Hematopoietic multipotent progenitor cell treated with erythropoietin and hydrocortisone succinate and interleukin-3 and kit ligand, for 4 days (in vitro differentiated cells): ENCODE measurements at regions not wholly inside any gene's neighbourhood (a gene's known extent, or its start where the extent isn't known, plus 50 kb on each side); places are given as distances from the start of the nearest gene placed in this dataset.
"Not testable (repeated sequence)": the region's sequence is repeated elsewhere in the genome, so short reads cannot be mapped to it uniquely, and the experiment has no call there.

Source experiments
- DNase-seq: peaks from one replicate; pipeline ENCODE4 v3.0.0-alpha.2; 2015

DNA sequence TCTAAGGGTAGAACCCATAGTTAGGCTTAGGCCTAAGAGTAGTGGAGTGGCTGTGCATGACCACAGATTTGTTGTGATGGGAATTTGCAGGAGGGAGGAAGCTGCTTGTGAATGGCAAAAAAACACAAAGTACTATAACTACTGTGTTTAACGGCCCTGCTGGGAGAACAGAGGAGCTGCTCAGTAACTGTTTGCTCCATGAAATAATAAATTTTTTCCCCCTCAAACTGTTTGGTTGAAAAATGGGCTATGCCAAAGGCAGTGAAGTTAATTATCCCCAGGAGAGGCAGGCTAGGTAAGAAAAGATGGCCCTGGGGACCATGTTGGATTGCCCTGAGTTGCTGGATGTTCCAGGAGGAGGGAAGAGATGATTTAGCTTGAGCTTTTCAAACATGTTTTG is 216.1 kb upstream of the ADRA1D start:
- no peak for DNase-seq

DNA sequence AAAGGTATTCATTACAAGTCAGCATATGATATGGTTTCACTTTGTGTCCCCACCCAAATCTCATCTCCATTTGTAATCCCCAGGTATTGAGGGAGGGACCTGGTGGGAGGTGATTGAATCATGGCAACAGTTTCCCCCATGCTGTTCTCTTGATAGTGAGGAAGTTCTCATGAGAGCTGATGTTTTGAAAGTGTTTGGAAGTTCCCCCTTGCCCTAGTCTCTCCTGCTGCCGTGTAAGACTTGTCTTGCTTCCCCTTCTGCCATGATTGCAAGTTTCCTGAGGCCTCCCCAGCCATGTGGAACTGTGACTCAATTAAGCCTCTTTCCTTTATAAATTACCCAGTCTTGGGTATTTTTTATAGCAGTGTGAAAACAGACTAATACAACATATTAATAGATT is 213.7 kb upstream of the ADRA1D start:
- DNase-seq, result not testable (repeated sequence)

DNA sequence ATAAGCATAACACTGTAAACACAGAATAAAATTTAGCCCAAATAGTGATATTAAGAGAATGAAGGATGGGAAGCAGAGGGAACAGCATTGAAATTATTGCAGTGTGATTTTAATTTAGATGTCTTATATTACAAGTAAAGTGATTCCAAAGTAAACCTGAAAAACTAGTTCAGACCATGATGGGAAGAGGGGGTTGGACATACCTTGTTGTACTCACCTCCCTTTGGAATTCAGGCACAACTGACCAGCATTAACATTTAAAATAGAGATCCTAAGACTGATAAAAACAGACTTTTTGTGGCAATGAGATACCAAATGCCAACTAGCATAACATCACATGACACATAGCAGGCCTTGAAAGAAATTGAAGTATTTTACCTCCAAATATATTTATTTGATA is 210.0 kb upstream of the ADRA1D start:
- no peak for DNase-seq

GRCh38 chr20:4457566-4458543 is 208.8 kb upstream of the ADRA1D start:
- DNase-seq, result no peak

DNA sequence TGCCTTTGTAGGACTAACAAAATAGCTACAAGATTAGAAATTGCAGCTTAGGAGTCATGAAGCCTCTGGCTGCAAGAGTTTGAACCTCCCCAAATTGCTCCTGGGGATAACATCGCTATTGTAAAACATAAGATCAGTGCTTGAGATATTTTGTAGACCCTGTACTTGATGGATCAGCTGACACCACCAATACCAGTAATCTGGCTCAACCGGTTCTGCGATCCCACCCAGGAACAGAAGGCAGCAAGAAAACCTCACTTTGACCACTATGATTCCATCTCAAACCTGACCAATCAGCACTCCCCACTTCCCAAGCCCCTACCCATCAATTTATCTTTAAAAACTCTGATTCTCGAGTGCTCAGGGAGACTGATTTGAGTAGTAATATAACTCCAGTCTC is 206.9 kb upstream of the ADRA1D start:
- no peak for DNase-seq

DNA sequence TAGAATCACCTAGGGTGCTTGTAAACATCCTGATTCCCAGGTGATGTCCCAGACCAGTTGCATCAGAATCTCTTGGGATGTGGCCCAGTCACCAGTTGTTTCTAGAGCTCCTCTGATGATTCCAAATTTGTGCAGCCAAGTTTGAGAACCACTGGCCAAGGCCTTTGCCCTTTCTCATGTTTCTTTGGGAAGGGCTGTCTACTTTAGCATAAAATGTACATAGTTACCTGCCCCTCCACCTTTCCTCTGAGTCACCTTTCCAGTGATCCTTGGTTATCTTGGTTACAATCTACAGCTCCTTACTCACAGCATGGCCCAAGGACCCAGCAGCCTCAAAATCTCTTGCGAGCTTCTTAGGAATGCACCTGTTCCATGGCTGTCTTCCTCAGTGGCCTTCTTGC is 206.2 kb upstream of the ADRA1D start:
- DNase-seq, result no peak

DNA sequence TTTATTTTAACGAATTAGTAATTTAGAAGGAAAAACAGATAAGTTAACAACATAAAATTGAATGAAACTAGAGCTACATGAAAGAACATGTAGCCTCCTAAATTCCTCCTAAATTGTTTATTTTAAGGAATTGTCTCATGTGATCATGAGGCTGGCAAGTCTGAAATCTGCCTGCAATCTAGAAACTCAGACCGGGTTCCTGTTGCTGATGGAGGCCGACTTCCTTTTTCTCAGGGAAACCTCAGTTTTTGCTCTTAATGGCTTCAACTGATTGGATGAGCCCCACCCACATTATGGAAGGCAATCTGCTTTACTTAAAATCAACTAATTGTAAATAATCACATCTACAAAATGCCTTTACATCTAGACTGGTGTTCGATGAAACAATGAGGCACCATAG is 205.0 kb upstream of the ADRA1D start:
- DNase-seq, result peak; percentile 16

DNA sequence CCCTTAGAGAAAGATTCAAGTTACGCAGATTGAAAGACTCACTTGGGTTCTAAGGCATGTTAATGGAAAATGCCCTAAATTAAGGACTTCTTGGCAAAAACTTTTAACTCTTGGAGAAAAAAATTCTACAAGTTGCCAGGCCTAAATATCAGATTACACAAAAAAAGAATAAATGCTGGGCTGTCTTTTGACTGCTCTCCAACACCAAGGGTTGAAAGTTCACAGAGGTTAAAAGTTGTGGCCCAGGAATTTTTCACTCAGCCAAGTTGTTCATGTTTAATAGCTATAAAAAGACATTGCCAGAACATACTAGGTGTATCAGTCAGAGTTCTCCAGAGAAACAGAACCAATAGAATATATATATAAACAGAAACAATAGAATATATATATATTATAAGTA is 204.3 kb upstream of the ADRA1D start:
- DNase-seq, result no peak

- DNase-seq, result no peak
Measured at GRCh38 chr20:4451487-4452081, 202.5 kb upstream of the ADRA1D start.

- DNase-seq, result peak; percentile 56
Measured at GRCh38 chr20:4449957-4450715, 201.0 kb upstream of the ADRA1D start.

- no peak for DNase-seq
Measured at GRCh38 chr20:4445784-4446183, 196.7 kb upstream of the ADRA1D start.

- no peak for DNase-seq
Measured at GRCh38 chr20:4445331-4445730, 196.2 kb upstream of the ADRA1D start.

DNA sequence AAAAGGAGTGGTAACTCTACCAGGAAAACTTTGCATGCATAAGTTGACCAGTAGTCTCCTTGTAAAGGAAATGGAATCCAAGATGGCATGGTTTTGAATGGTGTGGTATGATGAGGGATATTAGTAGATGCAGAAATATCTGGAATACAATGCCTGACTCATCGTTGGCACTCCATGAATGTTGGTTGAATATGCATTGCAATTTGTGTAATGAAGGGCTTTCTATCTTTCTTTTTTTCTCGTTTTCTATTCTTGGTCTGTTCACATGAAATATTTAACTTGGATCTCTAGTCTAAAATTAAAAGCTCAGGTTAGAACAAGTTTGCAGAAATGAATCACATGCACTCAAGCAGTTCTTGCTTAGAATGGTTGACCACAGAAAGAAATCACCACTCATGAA is 195.3 kb upstream of the ADRA1D start:
- no peak for DNase-seq

DNA sequence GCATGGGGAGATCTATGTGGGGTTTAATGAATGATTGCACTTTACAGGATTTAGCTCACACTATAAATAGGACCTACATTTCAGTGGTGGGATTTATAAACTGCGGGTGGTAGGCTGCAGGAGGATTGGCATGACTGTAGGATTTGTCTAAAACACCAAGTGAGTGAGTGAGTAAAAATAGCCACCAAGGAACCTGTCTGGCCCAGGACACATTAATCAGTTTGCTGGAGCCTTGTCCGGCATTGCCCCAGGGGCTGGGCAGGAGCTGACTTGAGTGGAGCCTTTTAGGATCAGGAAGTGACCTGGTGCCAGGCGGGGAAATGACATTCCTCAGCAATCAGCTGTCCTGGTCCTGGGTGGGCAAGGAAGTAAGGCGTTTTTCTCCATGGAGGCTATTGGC is 193.9 kb upstream of the ADRA1D start:
- no peak for DNase-seq

DNA sequence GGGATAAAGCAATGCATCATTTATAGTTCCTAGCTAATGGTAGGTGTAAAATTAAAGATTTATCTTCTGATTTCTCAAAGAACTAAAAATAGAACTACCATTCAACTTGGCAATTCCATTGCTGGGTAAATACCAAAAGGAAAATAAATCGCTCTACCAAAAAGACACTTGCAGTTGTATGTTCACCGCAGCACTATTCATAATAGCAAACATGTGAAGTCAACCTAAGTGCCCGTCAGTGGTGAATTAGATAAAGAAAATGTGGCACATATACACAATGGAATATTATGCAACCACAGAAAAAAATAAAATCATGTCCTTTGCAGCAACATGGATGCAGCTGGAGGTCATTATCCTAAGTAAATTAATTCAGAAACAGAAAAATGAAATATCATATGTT is 192.8 kb upstream of the ADRA1D start:
- no peak for DNase-seq

- DNase-seq, result no peak
Measured at GRCh38 chr20:4441191-4441590, 192.1 kb upstream of the ADRA1D start.

- no peak for DNase-seq
Measured at GRCh38 chr20:4439461-4439860, 190.4 kb upstream of the ADRA1D start.

- no peak for DNase-seq
Measured at GRCh38 chr20:4437131-4437530, 188.0 kb upstream of the ADRA1D start.

- no peak for DNase-seq
Measured at GRCh38 chr20:4435671-4436455, 186.8 kb upstream of the ADRA1D start.

DNA sequence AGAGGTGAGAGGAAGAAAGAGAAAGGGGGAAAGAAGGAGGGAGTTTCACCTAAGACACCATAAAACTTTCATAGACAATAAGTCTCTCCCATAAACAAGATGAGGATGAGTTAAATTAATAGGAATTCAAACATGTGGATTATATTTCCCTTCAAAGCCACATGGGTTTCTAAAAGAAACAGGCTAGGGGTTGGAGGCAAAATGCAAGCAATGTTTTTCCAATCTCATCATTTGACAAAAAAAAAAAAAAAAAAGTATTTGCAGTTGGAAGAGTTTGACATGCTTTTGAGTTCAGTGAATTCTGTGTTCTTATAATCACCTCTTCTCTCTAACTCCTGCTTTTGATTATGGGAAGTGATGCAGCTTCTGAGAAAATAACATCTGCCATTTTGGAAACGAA is 186.1 kb upstream of the ADRA1D start:
- no peak for DNase-seq

GRCh38 chr20:4434681-4435080 is 185.6 kb upstream of the ADRA1D start:
- DNase-seq, result no peak

DNA sequence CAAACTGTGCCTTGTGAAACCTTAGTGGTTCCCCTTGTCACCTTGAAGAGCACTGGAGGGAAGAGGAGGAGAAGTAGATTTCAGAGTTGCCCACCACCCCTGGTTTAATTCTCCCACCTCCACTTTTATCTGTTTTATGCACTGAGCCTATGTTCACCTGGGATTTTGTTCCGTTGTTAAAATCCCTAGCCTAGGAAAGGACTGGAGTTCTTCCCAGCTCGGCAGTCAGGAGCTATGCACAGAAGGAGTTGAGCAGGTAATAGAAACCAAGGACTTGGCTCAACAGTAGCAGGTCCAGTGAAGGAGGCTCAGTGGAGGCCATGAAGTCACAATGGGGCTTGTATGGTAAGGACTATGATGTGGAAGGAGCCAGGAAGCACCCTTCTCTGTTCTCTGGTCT is 182.4 kb upstream of the ADRA1D start:
- no peak for DNase-seq

DNA sequence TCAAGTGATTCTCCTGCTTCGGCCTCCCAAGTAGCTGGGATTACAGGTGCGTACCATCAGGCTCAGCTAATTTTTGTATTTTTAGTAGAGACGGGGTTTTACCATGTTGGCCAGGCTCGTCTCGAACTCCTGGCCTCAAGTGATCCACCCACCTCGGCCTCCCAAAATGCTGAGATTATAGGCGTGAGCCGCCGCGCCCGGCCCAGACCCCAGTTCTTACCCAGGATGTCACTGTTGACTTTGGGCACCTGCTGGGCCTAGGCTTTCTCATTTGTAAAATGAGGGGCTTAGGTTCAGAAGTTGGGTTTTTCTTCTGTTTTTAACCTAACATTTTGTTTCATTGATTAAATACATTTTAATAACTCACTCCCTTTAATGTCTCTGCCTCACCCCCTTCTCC is 181.7 kb upstream of the ADRA1D start:
- DNase-seq, result not testable (repeated sequence)
